H1 (cell line): ENCODE measurements at regions not wholly inside any gene's neighbourhood (a gene's known extent, or its start where the extent isn't known, plus 50 kb on each side); places are given as distances from the start of the nearest gene placed in this dataset.

Source experiments
- CHD1 ChIP-seq: IDR thresholded peaks from 2 replicates; pipeline ENCODE4 v1.6.1; 2012; ENCODE audit warnings: low read depth, low read length, improper control_type of control experiment
- CTBP2 ChIP-seq: IDR thresholded peaks from 2 replicates; pipeline ENCODE4 v1.7.0; 2011; ENCODE audit warnings: borderline replicate concordance, mild to moderate bottlenecking, moderate library complexity, mixed read lengths, low read length; ENCODE audit not compliant: insufficient read depth, insufficient read length
- JUN ChIP-seq: IDR thresholded peaks from 2 replicates; pipeline ENCODE4 v1.6.1; 2011; ENCODE audit warnings: low read depth, mild to moderate bottlenecking, improper control_type of control experiment, low read length
- YY1 ChIP-seq: IDR thresholded peaks from 2 replicates; pipeline ENCODE4 v1.6.1; 2011; ENCODE audit warnings: low read depth, mild to moderate bottlenecking, low read length

GRCh38 chr4:1471443-1472147, 65.4 kb upstream of the NKX1-1 start (continued):
- TF ChIP-seq CHD1 (no peak), YY1 (no peak), JUN (no peak), CTBP2 (no peak)
